Testis (tissue), 2 donors: ENCODE measurements at regions not wholly inside any gene's neighbourhood (a gene's known extent, or its start where the extent isn't known, plus 50 kb on each side); places are given as distances from the start of the nearest gene placed in this dataset.

Source experiments
- DNase-seq: peaks from one replicate; pipeline ENCODE4 v3.0.0-alpha.2; 2019
- H3K27ac ChIP-seq, 2 donors: fragments of 200-600 bp; sonication (generic); one replicate each; pipeline ENCODE4 v1.5.1; 2019
- H3K27me3 ChIP-seq: fragments of 200-600 bp; sonication (generic); one replicate; pipeline ENCODE4 v1.5.1; 2019
- H3K36me3 ChIP-seq: fragments of 200-600 bp; sonication (generic); one replicate; pipeline ENCODE4 v1.5.1; 2017; ENCODE audit warnings: low read depth; ENCODE audit errors: missing control alignments
- H3K4me1 ChIP-seq: fragments of 200-600 bp; sonication (generic); one replicate; pipeline ENCODE4 v1.5.1; 2019
- H3K4me3 ChIP-seq, 2 donors: fragments of 200-600 bp; sonication (generic); one replicate each; pipeline ENCODE4 v1.5.1; 2017 to 2019
- H3K9me3 ChIP-seq: fragments of 200-600 bp; sonication (generic); one replicate; pipeline ENCODE4 v1.5.1; 2017
- CTCF ChIP-seq, 3 experiments: fragments of 450-650 bp in 2 of 3; fragments of 200-600 bp in 1 of 3; sonication (generic) in 1 of 3; IDR thresholded peaks; one replicate each; pipeline ENCODE4 v1.5.1; 2016 to 2019; ENCODE audit warnings: antibody characterized with exemption in 3 of 3, mild to moderate bottlenecking in 2 of 3, moderate library complexity in 1 of 3
- POLR2A ChIP-seq: fragments of 450-650 bp; IDR thresholded peaks from one replicate; pipeline ENCODE4 v1.6.1; 2017; ENCODE audit warnings: antibody characterized with exemption, mild to moderate bottlenecking, moderate library complexity
- WGBS, 2 donors: methylation state at CpG; one replicate each; pipeline ENCODE4 v1.1.5; 2018; 5-methylcytosine and 5-hydroxymethylcytosine counted together
- intact Hi-C: fragments of 100-400 bp; cut with DNase I; formaldehyde crosslinking; loops from one replicate; pipeline ENCODE4 v1.15.1; 2023; ENCODE audit warnings: low total_unique reads

GRCh38 chr18:53660306-53660705, 564.2 kb downstream of the MBD2 start:
- Histone ChIP-seq H3K9me3 (no peaks in the 10 kb centered on the region), H3K4me1 (no peaks in the 10 kb centered on the region), H3K4me3 (no peak overlapping the region), H3K36me3 (no peaks in the 10 kb centered on the region), H3K27ac (no peak overlapping the region), H3K27me3 (no peaks in the 10 kb centered on the region)
- intact Hi-C loops: no loop called here
- WGBS, 2 donors: 75 to 87% methylated on average over 2 of the region's 2 CpGs
- no peak for DNase-seq
- no peak for TF ChIP-seq CTCF (IDR thresholded peaks at IDR 0.05)
- TF ChIP-seq POLR2A: no peak

- H3K9me3 ChIP-seq: no peaks in the 10 kb centered on the region
- intact Hi-C loops: no loop called here
- TF ChIP-seq CTCF (IDR thresholded peaks at IDR 0.05) (no peak), POLR2A (no peak)
- no peak overlapping the region for H3K27ac ChIP-seq
- no peaks in the 10 kb centered on the region for H3K27me3 ChIP-seq
- WGBS, 2 donors: 86 to 93% methylated on average over 2 of the region's 2 CpGs
- H3K4me3 ChIP-seq: no peak overlapping the region
- no peaks in the 10 kb centered on the region for H3K36me3 ChIP-seq
- H3K4me1 ChIP-seq: no peaks in the 10 kb centered on the region
- no peak for DNase-seq
Measured at GRCh38 chr18:53657257-53657656, 567.2 kb downstream of the MBD2 start.

GRCh38 chr18:53649621-53650020, 574.8 kb downstream of the MBD2 start:
- H3K4me3 ChIP-seq: no peak overlapping the region

GRCh38 chr18:53644799-53645471, 579.5 kb downstream of the MBD2 start:
- TF ChIP-seq CTCF (IDR thresholded peaks at IDR 0.05): no peak
- no peak for TF ChIP-seq POLR2A
- no peaks in the 10 kb centered on the region for H3K9me3 ChIP-seq
- 73 to 80% methylated on average over 2 of the region's 2 CpGs for WGBS, 2 donors
- DNase-seq: no peak
- H3K4me1 ChIP-seq: no peaks in the 10 kb centered on the region
- no peak overlapping the region for H3K4me3 ChIP-seq
- H3K36me3 ChIP-seq: no peaks in the 10 kb centered on the region
- no peak overlapping the region for H3K27ac ChIP-seq
- intact Hi-C loops: no loop called here
- H3K27me3 ChIP-seq: no peaks in the 10 kb centered on the region

More at GRCh38 chr18:53649621-53650020, 574.8 kb downstream of the MBD2 start:
- no peaks in the 10 kb centered on the region for H3K27me3 ChIP-seq
- WGBS, 2 donors: 50 to 61% methylated on average over 3 of the region's 3 CpGs
- H3K9me3 ChIP-seq: no peaks in the 10 kb centered on the region
- no peak overlapping the region for H3K27ac ChIP-seq
- H3K36me3 ChIP-seq: no peaks in the 10 kb centered on the region
- DNase-seq: no peak
- intact Hi-C loops: no loop called here
- TF ChIP-seq POLR2A: no peak
- TF ChIP-seq CTCF (IDR thresholded peaks at IDR 0.05): no peak
- H3K4me1 ChIP-seq: no peaks in the 10 kb centered on the region

GRCh38 chr18:53639687-53640086, 584.8 kb downstream of the MBD2 start:
- no peaks in the 10 kb centered on the region for H3K4me1 ChIP-seq
- no peaks in the 10 kb centered on the region for H3K27me3 ChIP-seq
- no peak for TF ChIP-seq CTCF (IDR thresholded peaks at IDR 0.05)
- no peak for TF ChIP-seq POLR2A
- H3K9me3 ChIP-seq: no peaks in the 10 kb centered on the region
- no peak for DNase-seq
- intact Hi-C loops: no loop called here
- H3K27ac ChIP-seq: no peak overlapping the region
- no peak overlapping the region for H3K4me3 ChIP-seq
- H3K36me3 ChIP-seq: no peaks in the 10 kb centered on the region
